ENCODE measurements at regions not wholly inside any gene's neighbourhood (a gene's known extent, or its start where the extent isn't known, plus 50 kb on each side); places are given as distances from the start of the nearest gene placed in this dataset.

DNA sequence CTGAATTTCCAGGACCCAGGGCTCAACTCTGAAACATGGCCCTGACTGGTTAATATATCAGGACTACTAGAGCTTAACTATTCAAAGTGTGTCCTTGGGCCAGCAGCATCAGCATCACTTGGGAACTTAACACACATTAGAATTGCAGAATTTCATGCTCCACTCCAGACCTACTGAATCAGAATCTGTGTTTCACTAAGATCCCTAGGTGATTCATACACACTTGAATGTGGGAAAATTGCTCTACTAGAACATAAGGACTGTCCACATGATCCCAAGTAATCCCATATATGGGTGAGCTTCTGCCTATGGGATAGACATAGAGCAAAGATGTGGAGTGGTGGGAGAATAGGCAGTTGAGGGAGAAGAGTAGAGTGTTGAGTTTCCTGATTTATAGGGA is 192.5 kb upstream of the CLNK start:
- FAIRE-seq (no peak), ATAC-seq (no peak), DNase-seq (ENCODE audit: low read depth in 1 of 2, low spot score in 1 of 2) (no peak)
- no peak for TF ChIP-seq CBX2 (IDR thresholded peaks at IDR 0.05; ENCODE audit: borderline replicate concordance, low read depth)
- TF ChIP-seq CHD4 (IDR thresholded peaks at IDR 0.05; ENCODE audit: borderline replicate concordance), result no peak
- no peak for TF ChIP-seq ZC3H11A (IDR thresholded peaks at IDR 0.05)
- TF ChIP-seq BHLHE40 (IDR thresholded peaks at IDR 0.05; ENCODE audit: low read depth, low read length), result no peak
- no peak for TF ChIP-seq RFX5 (IDR thresholded peaks at IDR 0.05)
- no peak for TF ChIP-seq ZNF302 (CRISPR knock-in tag; IDR thresholded peaks at IDR 0.05)
- no peak for TF ChIP-seq REST (IDR thresholded peaks at IDR 0.05)
- TF ChIP-seq NR3C1 (IDR thresholded peaks at IDR 0.05), result no peak
- no peak for TF ChIP-seq HOXB5 (CRISPR knock-in tag; IDR thresholded peaks at IDR 0.05)
- no peak for TF ChIP-seq HDAC2 (IDR thresholded peaks at IDR 0.05)
- no peak for TF ChIP-seq FOSB (CRISPR knock-in tag; IDR thresholded peaks at IDR 0.05)
- TF ChIP-seq ESRRA (IDR thresholded peaks at IDR 0.05; ENCODE audit: borderline replicate concordance, low read length), result no peak
- no peak for TF ChIP-seq FOXS1 (CRISPR knock-in tag; IDR thresholded peaks at IDR 0.05)
- TF ChIP-seq KDM5A (IDR thresholded peaks at IDR 0.05), result no peak
- TF ChIP-seq TFCP2L1 (CRISPR knock-in tag; IDR thresholded peaks at IDR 0.05), result no peak
- no peak for TF ChIP-seq ELK1 (IDR thresholded peaks at IDR 0.05; ENCODE audit: low read depth, low read length)
- no peak for TF ChIP-seq ATOH8 (CRISPR knock-in tag; IDR thresholded peaks at IDR 0.05; ENCODE audit: low read depth)
- no peak for TF ChIP-seq NFE2L2 (conservative IDR thresholded peaks at IDR 0.05; ENCODE audit: low read length)
- no peak for TF ChIP-seq SREBF2 (IDR thresholded peaks at IDR 0.05)
- ChIA-PET CTCF (no interaction called here), POLR2A (no interaction called here)
- Histone ChIP-seq H3K9me3 (no peaks in the 10 kb centered on the region), H3K27ac (no peak overlapping the region), H3K4me2 (no peak overlapping the region), H3K4me1 (no peaks in the 10 kb centered on the region), H3K4me3 (no peak overlapping the region)

DNA sequence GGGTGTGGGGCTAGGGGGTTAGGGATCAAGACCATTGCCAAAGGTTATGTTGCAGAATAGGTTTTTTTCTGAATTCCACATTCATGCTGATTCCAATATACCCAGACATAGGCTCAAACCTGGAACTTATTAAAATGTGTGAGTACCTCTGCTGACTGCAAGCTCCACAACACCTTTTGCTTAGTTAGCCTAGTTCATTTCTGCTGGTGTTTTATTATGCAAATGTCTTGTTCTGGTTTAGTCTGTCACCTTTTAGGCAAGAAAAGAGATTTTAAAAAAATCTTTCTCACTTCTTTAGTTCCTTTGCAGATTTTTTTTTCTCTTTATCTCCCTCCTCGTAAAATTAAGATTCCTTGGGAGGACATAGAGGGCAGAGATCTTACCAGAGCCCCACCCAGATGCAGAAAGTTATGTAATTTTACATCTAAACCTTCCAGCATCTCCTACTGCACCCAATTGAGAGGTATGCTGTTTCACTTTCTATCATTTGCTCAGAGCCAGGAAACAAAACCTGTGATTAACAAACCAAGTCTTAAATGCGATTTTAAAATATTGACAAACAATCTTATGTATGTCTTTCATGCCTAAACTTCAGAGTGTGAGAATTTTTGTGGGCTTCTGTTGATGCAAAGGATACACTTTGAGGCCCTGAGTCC is 190.7 kb upstream of the CLNK start:
- DNase-seq (ENCODE audit: low read depth in 1 of 2, low spot score in 1 of 2) (no peak), ATAC-seq (no peak), FAIRE-seq (no peak)
- no peak overlapping the region for H3K27ac ChIP-seq
- ChIA-PET CTCF (no interaction called here), POLR2A (no interaction called here)
- 0% methylated on average over 2 of the region's 2 CpGs for WGBS (ENCODE audit: missing lambda C conversion rate)
- no peaks in the 10 kb centered on the region for H3K4me1 ChIP-seq
- TF ChIP-seq SMC3 (IDR thresholded peaks at IDR 0.05) (no peak), FOXS1 (CRISPR knock-in tag; IDR thresholded peaks at IDR 0.05) (no peak), MYC (IDR thresholded peaks at IDR 0.05; ENCODE audit: borderline replicate concordance, low read length) (no peak), MAX (IDR thresholded peaks at IDR 0.05) (no peak), REST (IDR thresholded peaks at IDR 0.05) (no peak), ZNF302 (CRISPR knock-in tag; IDR thresholded peaks at IDR 0.05) (no peak), HDAC2 (IDR thresholded peaks at IDR 0.05) (no peak), EHF (CRISPR knock-in tag; IDR thresholded peaks at IDR 0.05) (no peak), POLR2A (IDR thresholded peaks at IDR 0.05; ENCODE audit: low read length) (no peak), E2F6 (IDR thresholded peaks at IDR 0.05; ENCODE audit: borderline replicate concordance, low read depth) (no peak), BCL3 (IDR thresholded peaks at IDR 0.05) (no peak), ZC3H11A (IDR thresholded peaks at IDR 0.05) (no peak)
- H3K4me3 ChIP-seq, result no peak overlapping the region
- H3K9me3 ChIP-seq, result no peaks in the 10 kb centered on the region
- no peak overlapping the region for H3K4me2 ChIP-seq

All from A549 (cell line).